Fibroblast of the aortic adventitia (primary cell): ENCODE measurements at regions not wholly inside any gene's neighbourhood (a gene's known extent, or its start where the extent isn't known, plus 50 kb on each side); places are given as distances from the start of the nearest gene placed in this dataset.
"Not testable (repeated sequence)": the region's sequence is repeated elsewhere in the genome, so short reads cannot be mapped to it uniquely, and the experiment has no call there.

ENCODE experiments used
- DNase-seq: peaks from one replicate; pipeline ENCODE4 v3.0.0-alpha.2; 2010; ENCODE audit warnings: low read depth
- H3K4me3 ChIP-seq: 2 replicates; pipeline ENCODE4 v1.5.1; 2011; ENCODE audit warnings: low read depth, mild to moderate bottlenecking, control low read depth, low read length, moderate library complexity
- CTCF ChIP-seq: IDR thresholded peaks from 2 replicates; pipeline ENCODE4 v1.5.1; 2011; ENCODE audit warnings: mild to moderate bottlenecking, low read length, control low read depth, inconsistent platforms; ENCODE audit not compliant: insufficient read depth

GRCh38 chr6:48388044-48388443, 277.0 kb upstream of the PTCHD4 start:
- no peak for TF ChIP-seq CTCF
- no peak overlapping the region for H3K4me3 ChIP-seq
- no peak for DNase-seq

- H3K4me3 ChIP-seq = no peak overlapping the region
- DNase-seq = no peak
- no peak for TF ChIP-seq CTCF
These were observed 267.9 kb upstream of the PTCHD4 start for GRCh38 chr6:48378884-48379407.

- H3K4me3 ChIP-seq = no peak overlapping the region
- DNase-seq = no peak
- no peak for TF ChIP-seq CTCF
These were observed 266.1 kb upstream of the PTCHD4 start for GRCh38 chr6:48377115-48377514.

- DNase-seq, H3K4me3 ChIP-seq: not testable (repeated sequence)
These were observed 260.2 kb upstream of the PTCHD4 start for GRCh38 chr6:48371226-48371625.

- no peak for TF ChIP-seq CTCF
- no peak for DNase-seq
- H3K4me3 ChIP-seq = no peak overlapping the region
These were observed 258.1 kb upstream of the PTCHD4 start for GRCh38 chr6:48369100-48369499.

- DNase-seq = peak; percentile 22
- no peak for TF ChIP-seq CTCF
- no peak overlapping the region for H3K4me3 ChIP-seq
These were observed 214.7 kb upstream of the PTCHD4 start for GRCh38 chr6:48325701-48326100.

- no peak for TF ChIP-seq CTCF
- peak; percentile 57 for DNase-seq
These were observed 207.7 kb upstream of the PTCHD4 start for GRCh38 chr6:48318670-48319069.

GRCh38 chr6:48315915-48316314, 204.9 kb upstream of the PTCHD4 start:
- no peak for TF ChIP-seq CTCF
- H3K4me3 ChIP-seq = no peak overlapping the region
- DNase-seq = no peak

More at GRCh38 chr6:48318670-48319069, 207.7 kb upstream of the PTCHD4 start:
- no peak overlapping the region for H3K4me3 ChIP-seq
